GM13976 (cell line): ENCODE measurements at regions not wholly inside any gene's neighbourhood (a gene's known extent, or its start where the extent isn't known, plus 50 kb on each side); places are given as distances from the start of the nearest gene placed in this dataset.

Source experiments
- DNase-seq: peaks from one replicate; pipeline ENCODE4 v3.0.0; 2012; ENCODE audit warnings: low spot score
- CTCF ChIP-seq: IDR thresholded peaks from 2 replicates; pipeline ENCODE4 v1.5.1; 2012; ENCODE audit warnings: borderline replicate concordance, mild to moderate bottlenecking; ENCODE audit not compliant: insufficient read depth; ENCODE audit errors: extremely low read depth, missing control alignments, control extremely low read depth
- in situ Hi-C: fragments of 300-500 bp; cut with MboI; formaldehyde crosslinking; loops from one replicate; pipeline ENCODE4 v1.12.0; 2022; ENCODE audit warnings: low sequenced_read_pairs, mixed read lengths, inconsistent platforms; ENCODE audit not compliant: unreplicated experiment

- in situ Hi-C loops, result no loop called here
- no peak for TF ChIP-seq CTCF
- no peak for DNase-seq
Measured at GRCh38 chr1:118339400-118340124, 154.5 kb upstream of the SPAG17 start.

DNA sequence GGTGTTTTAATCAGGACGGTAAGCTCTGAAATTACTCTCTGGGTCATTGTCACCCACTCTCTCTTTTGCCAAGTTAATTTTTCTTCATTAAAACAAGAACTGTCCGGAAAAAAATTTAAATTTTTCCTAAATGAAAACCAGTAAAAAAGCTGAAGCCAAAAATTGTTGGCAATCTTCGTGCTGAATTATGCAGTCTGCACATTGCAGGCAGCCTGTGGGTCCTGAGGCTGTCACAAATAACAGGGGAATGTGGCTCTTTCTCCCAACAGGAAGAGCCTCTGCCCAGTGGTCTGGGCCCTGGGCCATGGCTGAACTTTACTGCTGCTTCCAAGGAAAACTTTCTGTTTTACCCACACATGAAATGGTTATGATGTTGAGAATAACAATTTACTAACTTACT, 153.9 kb upstream of the SPAG17 start:
- no peak for TF ChIP-seq CTCF
- in situ Hi-C loops, result no loop called here
- no peak for DNase-seq

DNA sequence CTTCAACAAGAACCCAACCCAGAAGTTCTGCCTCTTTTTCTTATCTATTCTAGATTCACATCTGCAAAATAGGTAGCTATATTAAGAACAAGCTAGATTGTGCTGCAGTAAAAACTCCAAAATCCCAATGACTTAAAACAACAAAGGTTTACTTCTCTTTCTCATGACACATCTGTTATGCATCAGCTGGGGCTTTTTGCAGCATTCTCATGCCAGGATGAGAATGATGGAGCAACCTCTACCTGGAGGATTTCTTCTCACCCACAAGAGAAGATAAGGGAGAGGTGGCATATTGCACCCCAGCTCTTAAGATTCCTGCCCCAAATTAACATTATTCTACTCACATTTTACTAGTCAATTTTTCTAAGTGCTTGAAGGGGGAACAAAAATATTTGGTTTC, 152.3 kb upstream of the SPAG17 start:
- no peak for DNase-seq
- in situ Hi-C loops, result no loop called here
- no peak for TF ChIP-seq CTCF

- DNase-seq, result peak; percentile 26
Measured at GRCh38 chr1:118335331-118335732, 150.3 kb upstream of the SPAG17 start.

GRCh38 chr1:118334506-118334905, 149.5 kb upstream of the SPAG17 start:
- in situ Hi-C loops, result no loop called here
- no peak for DNase-seq
- no peak for TF ChIP-seq CTCF

More at GRCh38 chr1:118335331-118335732, 150.3 kb upstream of the SPAG17 start:
- in situ Hi-C loops, result no loop called here
- no peak for TF ChIP-seq CTCF

GRCh38 chr1:118333601-118334210, 148.7 kb upstream of the SPAG17 start:
- in situ Hi-C loops, result no loop called here
- DNase-seq, result no peak
- no peak for TF ChIP-seq CTCF
